ENCODE measurements at regions not wholly inside any gene's neighbourhood (a gene's known extent, or its start where the extent isn't known, plus 50 kb on each side); places are given as distances from the start of the nearest gene placed in this dataset.

GRCh38 chr6:119686644-119687043 lies 337.1 kb upstream of the MAN1A1 start:
- H3K27me3 Mint-ChIP-seq (ENCODE audit: unreplicated experiment): no peaks in the 10 kb centered on the region
- H3K9me3 Mint-ChIP-seq (ENCODE audit: unreplicated experiment): no peaks in the 10 kb centered on the region
- no peak overlapping the region for H3K27ac Mint-ChIP-seq (ENCODE audit: unreplicated experiment)
- H3K36me3 Mint-ChIP-seq (ENCODE audit: low read depth, unreplicated experiment): no peaks in the 10 kb centered on the region
- H3K4me3 Mint-ChIP-seq (ENCODE audit: unreplicated experiment): no peak overlapping the region
- no peak for TF ChIP-seq CTCF (IDR thresholded peaks at IDR 0.05; ENCODE audit: unreplicated experiment)
- no peaks in the 10 kb centered on the region for H3K4me1 Mint-ChIP-seq (ENCODE audit: unreplicated experiment)
- no peak for DNase-seq (ENCODE audit: low spot score)

- H3K4me1 Mint-ChIP-seq (ENCODE audit: unreplicated experiment): no peaks in the 10 kb centered on the region
- DNase-seq (ENCODE audit: low spot score): no peak
- H3K36me3 Mint-ChIP-seq (ENCODE audit: low read depth, unreplicated experiment): no peaks in the 10 kb centered on the region
- H3K4me3 Mint-ChIP-seq (ENCODE audit: unreplicated experiment): no peak overlapping the region
- no peaks in the 10 kb centered on the region for H3K9me3 Mint-ChIP-seq (ENCODE audit: unreplicated experiment)
- no peak for TF ChIP-seq CTCF (IDR thresholded peaks at IDR 0.05; ENCODE audit: unreplicated experiment)
- no peaks in the 10 kb centered on the region for H3K27me3 Mint-ChIP-seq (ENCODE audit: unreplicated experiment)
- no peak overlapping the region for H3K27ac Mint-ChIP-seq (ENCODE audit: unreplicated experiment)
Measured at GRCh38 chr6:119686240-119686639, 336.7 kb upstream of the MAN1A1 start.

- DNase-seq (ENCODE audit: low spot score): no peak
- H3K36me3 Mint-ChIP-seq (ENCODE audit: low read depth, unreplicated experiment): no peaks in the 10 kb centered on the region
- H3K4me1 Mint-ChIP-seq (ENCODE audit: unreplicated experiment): no peaks in the 10 kb centered on the region
- H3K4me3 Mint-ChIP-seq (ENCODE audit: unreplicated experiment): no peak overlapping the region
- H3K27ac Mint-ChIP-seq (ENCODE audit: unreplicated experiment): no peak overlapping the region
- TF ChIP-seq CTCF (IDR thresholded peaks at IDR 0.05; ENCODE audit: unreplicated experiment): no peak
- no peaks in the 10 kb centered on the region for H3K9me3 Mint-ChIP-seq (ENCODE audit: unreplicated experiment)
- no peaks in the 10 kb centered on the region for H3K27me3 Mint-ChIP-seq (ENCODE audit: unreplicated experiment)
Measured at GRCh38 chr6:119683671-119684070, 334.1 kb upstream of the MAN1A1 start.

GRCh38 chr6:119683031-119683430 lies 333.5 kb upstream of the MAN1A1 start:
- Mint-ChIP-seq H3K4me3 (ENCODE audit: unreplicated experiment) (no peak overlapping the region), H3K27ac (ENCODE audit: unreplicated experiment) (no peak overlapping the region), H3K4me1 (ENCODE audit: unreplicated experiment) (no peaks in the 10 kb centered on the region), H3K27me3 (ENCODE audit: unreplicated experiment) (no peaks in the 10 kb centered on the region), H3K36me3 (ENCODE audit: low read depth, unreplicated experiment) (no peaks in the 10 kb centered on the region), H3K9me3 (ENCODE audit: unreplicated experiment) (no peaks in the 10 kb centered on the region)
- no peak for DNase-seq (ENCODE audit: low spot score)
- no peak for TF ChIP-seq CTCF (IDR thresholded peaks at IDR 0.05; ENCODE audit: unreplicated experiment)

GRCh38 chr6:119678961-119679360 lies 329.4 kb upstream of the MAN1A1 start:
- peaks cover 4% of the 10 kb centered on the region for H3K27me3 Mint-ChIP-seq (ENCODE audit: unreplicated experiment)
- no peak overlapping the region for H3K4me3 Mint-ChIP-seq (ENCODE audit: unreplicated experiment)
- H3K36me3 Mint-ChIP-seq (ENCODE audit: low read depth, unreplicated experiment): no peaks in the 10 kb centered on the region
- no peak for DNase-seq (ENCODE audit: low spot score)
- H3K9me3 Mint-ChIP-seq (ENCODE audit: unreplicated experiment): no peaks in the 10 kb centered on the region
- no peak overlapping the region for H3K27ac Mint-ChIP-seq (ENCODE audit: unreplicated experiment)
- no peak for TF ChIP-seq CTCF (IDR thresholded peaks at IDR 0.05; ENCODE audit: unreplicated experiment)
- peaks cover 4% of the 10 kb centered on the region for H3K4me1 Mint-ChIP-seq (ENCODE audit: unreplicated experiment)

All from endothelial cell (in vitro differentiated cells).